HEK293 (cell line): ENCODE measurements at regions not wholly inside any gene's neighbourhood (a gene's known extent, or its start where the extent isn't known, plus 50 kb on each side); places are given as distances from the start of the nearest gene placed in this dataset.

Source experiments
- ATF2 ChIP-seq: fragments of 450-650 bp; formaldehyde crosslinking; IDR thresholded peaks from 2 replicates; pipeline ENCODE4 v1.5.1; 2016; ENCODE audit warnings: missing biosample characterization, missing genetic modification characterization, low read depth
- CTCF ChIP-seq: fragments of 450-650 bp; formaldehyde crosslinking; IDR thresholded peaks from 2 replicates; pipeline ENCODE4 v1.5.1; 2016; ENCODE audit warnings: missing biosample characterization, missing genetic modification characterization
- KLF16 ChIP-seq: fragments of 450-650 bp; formaldehyde crosslinking; IDR thresholded peaks from 2 replicates; pipeline ENCODE4 v1.5.1; 2017; ENCODE audit warnings: missing biosample characterization, missing genetic modification characterization
- YY2 ChIP-seq: fragments of 450-650 bp; formaldehyde crosslinking; IDR thresholded peaks from 2 replicates; pipeline ENCODE4 v1.5.1; 2016; ENCODE audit warnings: missing biosample characterization, missing genetic modification characterization
- ZBTB17 ChIP-seq: fragments of 450-650 bp; formaldehyde crosslinking; IDR thresholded peaks from 2 replicates; pipeline ENCODE4 v1.5.1; 2016; ENCODE audit warnings: missing biosample characterization, missing genetic modification characterization
- ZNF138 ChIP-seq: fragments of 450-650 bp; formaldehyde crosslinking; IDR thresholded peaks from 2 replicates; pipeline ENCODE4 v1.5.1; 2016; ENCODE audit warnings: missing biosample characterization, missing genetic modification characterization, borderline replicate concordance
- ZNF140 ChIP-seq: fragments of 450-650 bp; formaldehyde crosslinking; IDR thresholded peaks from 2 replicates; pipeline ENCODE4 v1.5.1; 2016; ENCODE audit warnings: missing biosample characterization, missing genetic modification characterization
- ZNF146 ChIP-seq: fragments of 450-650 bp; formaldehyde crosslinking; IDR thresholded peaks from 2 replicates; pipeline ENCODE4 v1.5.1; 2016; ENCODE audit warnings: missing biosample characterization, missing genetic modification characterization
- ZNF707 ChIP-seq: fragments of 450-650 bp; formaldehyde crosslinking; IDR thresholded peaks from 2 replicates; pipeline ENCODE4 v1.5.1; 2016; ENCODE audit warnings: missing biosample characterization, missing genetic modification characterization
- ZNF777 ChIP-seq: fragments of 450-650 bp; formaldehyde crosslinking; IDR thresholded peaks from 2 replicates; pipeline ENCODE4 v1.5.1; 2017; ENCODE audit warnings: missing biosample characterization, missing genetic modification characterization, borderline replicate concordance
- ZSCAN23 ChIP-seq: fragments of 450-650 bp; formaldehyde crosslinking; IDR thresholded peaks from 2 replicates; pipeline ENCODE4 v1.5.1; 2016; ENCODE audit warnings: missing biosample characterization, missing genetic modification characterization

- no peak for TF ChIP-seq ZBTB17
- no peak for TF ChIP-seq CTCF (tag by site-specific recombination)
- TF ChIP-seq ZNF140 (tag by site-specific recombination), result no peak
- TF ChIP-seq YY2 (tag by site-specific recombination), result no peak
- no peak for TF ChIP-seq ATF2
- no peak for TF ChIP-seq KLF16 (tag by site-specific recombination)
- TF ChIP-seq ZNF146 (tag by site-specific recombination), result no peak
- TF ChIP-seq ZNF777 (tag by site-specific recombination), result no peak
- no peak for TF ChIP-seq ZNF138 (tag by site-specific recombination)
- no peak for TF ChIP-seq ZSCAN23 (tag by site-specific recombination)
- TF ChIP-seq ZNF707 (tag by site-specific recombination), result no peak
Observed at GRCh38 chr4:109368661-109369060, 65.0 kb upstream of the SEC24B start.
